H1 (cell line): ENCODE measurements at regions not wholly inside any gene's neighbourhood (a gene's known extent, or its start where the extent isn't known, plus 50 kb on each side); places are given as distances from the start of the nearest gene placed in this dataset.

ENCODE experiments used
- CHD2 ChIP-seq: IDR thresholded peaks from 2 replicates; pipeline ENCODE4 v1.6.1; 2012; ENCODE audit warnings: low read length, improper control_type of control experiment
- JUND ChIP-seq: IDR thresholded peaks from 2 replicates; pipeline ENCODE4 v1.6.1; 2011; ENCODE audit warnings: mild to moderate bottlenecking, improper control_type of control experiment, low read length
- KDM4A ChIP-seq: IDR thresholded peaks from one replicate; pipeline ENCODE4 v1.7.1; 2012; ENCODE audit warnings: low read depth, mild to moderate bottlenecking, moderate library complexity, low read length, inconsistent platforms; ENCODE audit not compliant: severe bottlenecking
- KDM5A ChIP-seq: fragments of 200-600 bp; IDR thresholded peaks from 2 replicates; pipeline ENCODE4 v1.7.1; 2012; ENCODE audit warnings: mild to moderate bottlenecking, low read length, inconsistent platforms, mixed read lengths
- RXRA ChIP-seq: IDR thresholded peaks from 2 replicates; pipeline ENCODE4 v1.6.1; 2011; ENCODE audit warnings: low read depth, mild to moderate bottlenecking, low read length, moderate library complexity; ENCODE audit not compliant: insufficient read depth
- SIRT6 ChIP-seq: IDR thresholded peaks from one replicate; pipeline ENCODE4 v1.7.1; 2012; ENCODE audit warnings: low read length, inconsistent platforms
- TF ChIP-seq, protein P1 (sequence below): fragments of 300-600 bp; sonication (generic); IDR thresholded peaks from 2 replicates; pipeline ENCODE4 v1.7.1; 2012; ENCODE audit warnings: low read length, moderate library complexity, mild to moderate bottlenecking, inconsistent platforms; ENCODE audit not compliant: insufficient replicate concordance
- TF ChIP-seq, protein P2 (sequence below): IDR thresholded peaks from 2 replicates; pipeline ENCODE4 v1.6.1; 2011; ENCODE audit warnings: low read depth, mild to moderate bottlenecking, low read length; ENCODE audit not compliant: insufficient read depth

DNA sequence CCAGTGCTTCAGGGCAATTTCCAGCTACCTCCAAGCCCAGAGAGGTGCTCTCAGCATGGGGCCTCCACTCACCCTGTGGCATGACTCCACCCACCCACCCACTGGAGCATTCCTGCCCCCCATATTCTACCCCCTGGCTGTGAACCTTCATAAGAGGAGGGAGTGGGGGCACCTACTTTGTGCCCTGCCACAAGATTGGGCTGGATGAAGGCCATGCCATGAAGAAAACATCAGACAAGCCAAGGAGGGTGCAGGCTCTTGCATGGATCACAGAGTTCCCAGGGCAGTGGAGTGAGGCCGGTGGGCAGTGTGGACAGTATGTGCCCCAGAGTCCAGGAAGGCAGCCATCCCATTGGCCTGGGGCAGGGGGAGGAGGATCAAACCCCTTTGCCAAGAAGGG is 97.8 kb downstream of the UQCRFS1 start (continued):
- TF ChIP-seq, protein P1, sequence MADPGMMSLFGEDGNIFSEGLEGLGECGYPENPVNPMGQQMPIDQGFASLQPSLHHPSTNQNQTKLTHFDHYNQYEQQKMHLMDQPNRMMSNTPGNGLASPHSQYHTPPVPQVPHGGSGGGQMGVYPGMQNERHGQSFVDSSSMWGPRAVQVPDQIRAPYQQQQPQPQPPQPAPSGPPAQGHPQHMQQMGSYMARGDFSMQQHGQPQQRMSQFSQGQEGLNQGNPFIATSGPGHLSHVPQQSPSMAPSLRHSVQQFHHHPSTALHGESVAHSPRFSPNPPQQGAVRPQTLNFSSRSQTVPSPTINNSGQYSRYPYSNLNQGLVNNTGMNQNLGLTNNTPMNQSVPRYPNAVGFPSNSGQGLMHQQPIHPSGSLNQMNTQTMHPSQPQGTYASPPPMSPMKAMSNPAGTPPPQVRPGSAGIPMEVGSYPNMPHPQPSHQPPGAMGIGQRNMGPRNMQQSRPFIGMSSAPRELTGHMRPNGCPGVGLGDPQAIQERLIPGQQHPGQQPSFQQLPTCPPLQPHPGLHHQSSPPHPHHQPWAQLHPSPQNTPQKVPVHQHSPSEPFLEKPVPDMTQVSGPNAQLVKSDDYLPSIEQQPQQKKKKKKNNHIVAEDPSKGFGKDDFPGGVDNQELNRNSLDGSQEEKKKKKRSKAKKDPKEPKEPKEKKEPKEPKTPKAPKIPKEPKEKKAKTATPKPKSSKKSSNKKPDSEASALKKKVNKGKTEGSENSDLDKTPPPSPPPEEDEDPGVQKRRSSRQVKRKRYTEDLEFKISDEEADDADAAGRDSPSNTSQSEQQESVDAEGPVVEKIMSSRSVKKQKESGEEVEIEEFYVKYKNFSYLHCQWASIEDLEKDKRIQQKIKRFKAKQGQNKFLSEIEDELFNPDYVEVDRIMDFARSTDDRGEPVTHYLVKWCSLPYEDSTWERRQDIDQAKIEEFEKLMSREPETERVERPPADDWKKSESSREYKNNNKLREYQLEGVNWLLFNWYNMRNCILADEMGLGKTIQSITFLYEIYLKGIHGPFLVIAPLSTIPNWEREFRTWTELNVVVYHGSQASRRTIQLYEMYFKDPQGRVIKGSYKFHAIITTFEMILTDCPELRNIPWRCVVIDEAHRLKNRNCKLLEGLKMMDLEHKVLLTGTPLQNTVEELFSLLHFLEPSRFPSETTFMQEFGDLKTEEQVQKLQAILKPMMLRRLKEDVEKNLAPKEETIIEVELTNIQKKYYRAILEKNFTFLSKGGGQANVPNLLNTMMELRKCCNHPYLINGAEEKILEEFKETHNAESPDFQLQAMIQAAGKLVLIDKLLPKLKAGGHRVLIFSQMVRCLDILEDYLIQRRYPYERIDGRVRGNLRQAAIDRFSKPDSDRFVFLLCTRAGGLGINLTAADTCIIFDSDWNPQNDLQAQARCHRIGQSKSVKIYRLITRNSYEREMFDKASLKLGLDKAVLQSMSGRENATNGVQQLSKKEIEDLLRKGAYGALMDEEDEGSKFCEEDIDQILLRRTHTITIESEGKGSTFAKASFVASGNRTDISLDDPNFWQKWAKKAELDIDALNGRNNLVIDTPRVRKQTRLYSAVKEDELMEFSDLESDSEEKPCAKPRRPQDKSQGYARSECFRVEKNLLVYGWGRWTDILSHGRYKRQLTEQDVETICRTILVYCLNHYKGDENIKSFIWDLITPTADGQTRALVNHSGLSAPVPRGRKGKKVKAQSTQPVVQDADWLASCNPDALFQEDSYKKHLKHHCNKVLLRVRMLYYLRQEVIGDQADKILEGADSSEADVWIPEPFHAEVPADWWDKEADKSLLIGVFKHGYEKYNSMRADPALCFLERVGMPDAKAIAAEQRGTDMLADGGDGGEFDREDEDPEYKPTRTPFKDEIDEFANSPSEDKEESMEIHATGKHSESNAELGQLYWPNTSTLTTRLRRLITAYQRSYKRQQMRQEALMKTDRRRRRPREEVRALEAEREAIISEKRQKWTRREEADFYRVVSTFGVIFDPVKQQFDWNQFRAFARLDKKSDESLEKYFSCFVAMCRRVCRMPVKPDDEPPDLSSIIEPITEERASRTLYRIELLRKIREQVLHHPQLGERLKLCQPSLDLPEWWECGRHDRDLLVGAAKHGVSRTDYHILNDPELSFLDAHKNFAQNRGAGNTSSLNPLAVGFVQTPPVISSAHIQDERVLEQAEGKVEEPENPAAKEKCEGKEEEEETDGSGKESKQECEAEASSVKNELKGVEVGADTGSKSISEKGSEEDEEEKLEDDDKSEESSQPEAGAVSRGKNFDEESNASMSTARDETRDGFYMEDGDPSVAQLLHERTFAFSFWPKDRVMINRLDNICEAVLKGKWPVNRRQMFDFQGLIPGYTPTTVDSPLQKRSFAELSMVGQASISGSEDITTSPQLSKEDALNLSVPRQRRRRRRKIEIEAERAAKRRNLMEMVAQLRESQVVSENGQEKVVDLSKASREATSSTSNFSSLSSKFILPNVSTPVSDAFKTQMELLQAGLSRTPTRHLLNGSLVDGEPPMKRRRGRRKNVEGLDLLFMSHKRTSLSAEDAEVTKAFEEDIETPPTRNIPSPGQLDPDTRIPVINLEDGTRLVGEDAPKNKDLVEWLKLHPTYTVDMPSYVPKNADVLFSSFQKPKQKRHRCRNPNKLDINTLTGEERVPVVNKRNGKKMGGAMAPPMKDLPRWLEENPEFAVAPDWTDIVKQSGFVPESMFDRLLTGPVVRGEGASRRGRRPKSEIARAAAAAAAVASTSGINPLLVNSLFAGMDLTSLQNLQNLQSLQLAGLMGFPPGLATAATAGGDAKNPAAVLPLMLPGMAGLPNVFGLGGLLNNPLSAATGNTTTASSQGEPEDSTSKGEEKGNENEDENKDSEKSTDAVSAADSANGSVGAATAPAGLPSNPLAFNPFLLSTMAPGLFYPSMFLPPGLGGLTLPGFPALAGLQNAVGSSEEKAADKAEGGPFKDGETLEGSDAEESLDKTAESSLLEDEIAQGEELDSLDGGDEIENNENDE, result no peak
- TF ChIP-seq, protein P2, sequence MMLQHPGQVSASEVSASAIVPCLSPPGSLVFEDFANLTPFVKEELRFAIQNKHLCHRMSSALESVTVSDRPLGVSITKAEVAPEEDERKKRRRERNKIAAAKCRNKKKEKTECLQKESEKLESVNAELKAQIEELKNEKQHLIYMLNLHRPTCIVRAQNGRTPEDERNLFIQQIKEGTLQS, result no peak
- no peak for TF ChIP-seq JUND
- TF ChIP-seq RXRA, result no peak
- no peak for TF ChIP-seq SIRT6
- TF ChIP-seq KDM4A, result no peak
- TF ChIP-seq CHD2, result no peak
- TF ChIP-seq KDM5A, result no peak
